ENCODE measurements at regions not wholly inside any gene's neighbourhood (a gene's known extent, or its start where the extent isn't known, plus 50 kb on each side); places are given as distances from the start of the nearest gene placed in this dataset.
"Not testable (repeated sequence)": the region's sequence is repeated elsewhere in the genome, so short reads cannot be mapped to it uniquely, and the experiment has no call there.

DNA sequence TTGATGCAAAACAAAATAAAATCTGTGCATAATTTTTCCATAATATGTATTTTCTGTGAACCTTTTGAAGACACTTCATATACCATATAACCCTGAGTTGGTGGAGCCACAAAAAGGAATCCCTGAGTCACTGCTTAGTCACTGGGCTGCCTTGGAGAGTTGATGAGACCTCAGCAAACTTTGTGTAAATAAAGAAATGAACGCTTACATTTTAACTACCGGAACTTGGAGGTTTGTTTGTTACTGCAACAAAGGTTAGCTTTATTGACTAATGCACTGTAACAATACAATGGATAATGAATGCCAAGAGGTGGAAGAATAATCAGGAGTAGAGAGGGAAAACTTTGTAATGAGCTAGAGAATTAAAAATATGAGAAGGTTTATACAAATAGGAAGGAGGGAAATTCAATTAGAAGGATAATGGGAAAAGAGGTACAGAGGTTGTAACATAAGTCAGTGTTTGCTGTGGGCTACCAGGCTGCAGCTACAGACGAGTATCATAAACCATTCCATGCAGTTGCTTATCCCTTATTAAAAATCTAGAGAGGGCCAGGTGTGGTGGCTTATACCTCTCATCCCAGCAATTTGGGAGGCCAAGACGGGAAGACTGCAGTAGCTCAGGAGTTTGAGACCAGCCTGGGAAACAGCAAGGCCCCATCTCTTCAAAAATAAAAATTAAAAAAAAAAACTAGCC lies 1042.1 kb downstream of the TYW1 start:
- no peak for DNase-seq

DNA sequence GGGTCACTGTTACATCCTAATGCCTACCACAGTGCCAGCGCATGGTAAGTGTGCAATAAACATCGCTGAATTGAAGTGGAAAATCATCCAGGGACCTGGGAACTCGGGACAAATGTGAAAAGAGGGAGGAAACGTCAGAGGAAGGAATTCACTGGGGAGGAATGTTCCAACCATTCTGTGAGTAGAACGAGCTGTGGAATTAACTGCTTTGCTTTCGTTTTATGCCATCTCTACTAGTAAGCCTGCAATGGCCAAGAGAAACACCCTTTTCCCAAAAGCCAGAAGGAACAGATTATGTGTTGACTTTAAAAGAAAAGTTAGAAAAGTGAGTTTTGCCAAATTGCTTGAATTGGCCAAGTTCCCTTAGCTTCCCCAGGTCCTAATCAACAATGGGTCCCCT lies 1044.9 kb downstream of the TYW1 start:
- DNase-seq, result no peak

DNA sequence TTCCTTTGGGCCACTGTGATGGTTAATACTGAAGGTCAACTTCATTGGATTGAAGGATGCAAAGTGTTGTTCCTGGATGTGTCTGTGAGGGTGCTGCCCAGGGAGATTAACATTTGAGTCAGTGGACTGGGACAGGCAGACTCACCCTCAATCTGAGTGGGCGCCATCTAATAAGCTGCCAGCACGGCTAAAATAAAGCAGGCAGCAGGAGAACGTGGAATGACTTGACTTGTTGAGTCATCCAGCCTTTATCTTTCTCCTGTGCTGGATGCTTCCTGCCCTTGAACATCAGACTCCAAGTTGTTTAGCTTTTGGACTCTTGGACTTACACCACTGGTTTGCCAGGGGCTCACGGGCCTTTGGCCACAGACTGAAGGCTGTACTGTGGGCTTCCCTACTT lies 1046.9 kb downstream of the TYW1 start:
- no peak for DNase-seq

DNA sequence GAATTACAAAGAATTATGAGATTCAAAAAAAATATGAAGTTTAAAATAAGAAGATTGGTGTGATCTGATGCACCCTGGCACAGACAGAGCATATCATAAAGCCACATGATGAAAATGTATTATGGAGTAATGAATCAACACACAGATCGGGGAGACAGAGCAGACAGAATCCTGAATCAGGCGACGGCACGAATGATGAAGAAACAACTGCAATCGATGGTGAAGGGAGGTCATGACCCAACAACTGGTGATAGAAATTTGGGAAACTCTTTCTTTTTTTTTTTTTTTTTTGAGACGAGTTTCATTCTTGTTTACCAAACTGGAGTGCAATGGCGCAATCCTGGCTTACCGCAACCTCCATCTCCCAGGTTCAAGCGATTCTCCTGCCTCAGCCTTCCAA lies 1054.0 kb downstream of the TYW1 start:
- no peak for DNase-seq

DNA sequence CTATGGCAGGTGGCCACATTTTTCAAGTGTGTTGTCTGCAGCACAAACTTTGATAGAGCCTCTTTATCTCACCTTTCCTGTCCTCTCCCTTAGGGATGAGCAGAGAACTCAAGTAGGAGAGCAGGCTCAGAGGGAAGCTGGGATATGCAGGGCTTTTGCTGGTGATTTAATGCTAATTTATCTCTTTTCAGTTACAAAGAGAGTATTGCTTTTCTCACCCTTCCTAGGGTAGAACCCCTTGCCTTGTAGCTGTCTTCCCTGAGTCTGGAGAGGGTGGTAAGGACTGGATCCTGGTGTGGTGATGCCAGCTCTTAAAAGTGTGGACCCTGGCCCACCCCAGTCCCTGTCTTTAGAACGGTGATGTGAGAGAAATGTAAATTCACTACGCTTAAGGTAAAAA lies 1061.4 kb downstream of the TYW1 start:
- no peak for DNase-seq

DNA sequence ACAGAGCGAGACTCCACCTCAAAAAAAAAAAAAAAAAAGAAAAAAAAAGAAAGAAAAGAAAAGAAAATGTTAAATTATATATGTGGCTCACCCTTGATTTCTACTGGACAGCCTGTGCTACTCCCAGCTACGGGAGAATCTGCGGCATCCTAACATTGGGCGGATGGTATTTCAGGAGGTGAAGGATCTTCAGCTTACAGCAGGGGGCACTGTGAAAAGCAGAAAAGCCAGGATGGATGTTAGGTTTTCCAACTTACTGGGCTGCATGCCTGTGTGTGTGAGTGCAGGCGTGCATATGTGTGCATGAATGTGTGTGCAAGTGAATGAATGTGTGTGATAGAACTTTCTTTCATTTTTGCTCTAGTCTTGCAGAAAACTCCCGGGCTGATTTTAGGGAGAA lies 1066.5 kb downstream of the TYW1 start:
- DNase-seq, result no peak

DNA sequence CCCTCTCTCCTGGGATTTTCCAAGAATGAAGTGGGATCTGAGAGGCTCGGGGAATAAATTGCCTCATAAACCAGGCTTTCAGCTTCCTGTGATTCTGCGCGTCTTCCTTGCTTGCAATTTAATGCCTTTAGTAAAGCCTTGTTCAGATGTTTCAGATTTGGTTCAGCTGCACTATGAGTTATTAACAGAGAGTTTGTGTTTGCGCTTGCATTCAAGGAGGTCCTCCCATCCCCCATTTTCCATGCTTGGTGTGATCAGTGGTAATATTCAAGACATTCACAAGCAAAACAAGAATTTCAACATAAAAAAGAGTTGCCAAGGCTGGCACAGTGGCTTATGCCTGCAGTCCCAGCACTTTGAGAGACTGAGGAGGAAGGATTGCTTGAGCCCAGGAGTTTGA lies 1068.9 kb downstream of the TYW1 start:
- DNase-seq, result no peak

DNA sequence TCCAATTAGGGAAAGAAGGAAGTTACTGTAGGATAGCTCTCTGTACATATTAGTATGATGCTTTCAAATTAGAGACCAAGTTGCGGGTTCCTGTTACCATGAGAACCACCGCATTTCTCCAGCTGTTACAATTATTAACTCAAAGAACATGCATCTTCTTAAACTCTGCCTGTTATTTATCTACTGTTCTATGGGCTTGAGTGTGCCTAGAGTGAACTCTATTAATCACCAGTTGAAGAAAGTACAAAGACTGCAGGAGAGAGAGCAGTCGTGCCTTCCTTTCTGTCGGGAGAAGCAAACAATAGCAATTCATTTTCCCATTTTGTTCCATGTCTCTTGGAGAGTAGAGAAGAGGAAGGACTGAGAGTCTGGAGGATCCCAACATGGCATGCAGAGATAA lies 1071.2 kb downstream of the TYW1 start:
- no peak for DNase-seq

DNA sequence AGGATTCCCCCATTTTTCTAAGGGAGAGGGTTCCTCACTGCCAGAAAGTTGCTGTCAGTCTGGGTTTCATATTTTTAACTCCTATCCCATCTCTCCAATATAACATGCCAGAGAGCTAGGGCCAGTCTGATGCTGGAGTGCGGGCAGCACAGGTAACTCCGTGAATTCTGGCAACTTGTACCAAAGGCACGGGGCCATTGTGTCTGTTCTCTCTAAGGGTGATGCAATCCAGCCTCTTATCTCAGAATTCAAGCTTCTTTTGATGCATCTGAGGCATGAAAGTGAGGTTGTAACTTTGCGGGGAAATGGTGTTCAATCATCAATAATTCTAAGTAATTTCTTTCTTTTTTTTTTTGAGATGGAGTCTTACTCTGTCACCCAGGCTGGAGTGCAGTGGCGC lies 1074.4 kb downstream of the TYW1 start:
- no peak for DNase-seq

DNA sequence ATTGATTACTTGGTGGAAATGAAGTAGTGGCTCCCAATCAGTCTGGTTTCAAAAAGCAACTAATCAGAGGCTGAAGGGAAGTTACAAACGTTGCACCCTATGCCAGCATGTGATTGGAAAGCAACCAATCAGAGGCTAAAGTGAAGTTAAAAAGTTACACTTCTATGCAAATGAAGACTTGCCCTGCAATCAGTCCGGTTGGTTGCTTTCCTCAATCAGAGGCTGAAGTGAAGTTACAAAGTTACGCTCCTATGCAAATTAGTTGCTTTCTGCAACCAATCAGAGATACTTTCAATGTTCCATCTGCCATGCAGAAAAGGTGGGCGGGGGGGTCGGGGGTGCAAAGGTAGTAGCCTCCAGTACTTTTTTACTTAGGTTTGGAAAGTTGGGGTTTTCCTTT lies 1077.1 kb downstream of the TYW1 start:
- no peak for DNase-seq

DNA sequence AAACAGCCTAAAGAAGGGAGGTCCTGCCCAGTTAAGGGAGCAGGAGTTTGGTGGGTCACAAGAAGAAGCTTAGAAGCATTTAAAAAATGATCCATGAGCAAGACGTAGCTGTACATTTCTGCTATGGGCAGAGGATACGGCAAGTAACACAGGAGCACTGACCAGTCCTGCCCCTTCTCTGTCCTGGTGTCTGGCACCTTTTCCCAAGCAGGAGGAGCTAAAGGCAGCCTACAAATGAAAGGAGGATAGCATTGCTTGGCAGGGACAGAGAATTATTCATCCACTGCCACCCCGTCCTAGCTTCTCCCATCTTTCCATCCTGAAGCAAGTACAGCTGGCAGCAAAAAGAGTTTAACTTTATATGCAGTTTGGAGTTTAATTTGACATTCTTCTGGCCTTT lies 1077.6 kb downstream of the TYW1 start:
- no peak for DNase-seq

DNA sequence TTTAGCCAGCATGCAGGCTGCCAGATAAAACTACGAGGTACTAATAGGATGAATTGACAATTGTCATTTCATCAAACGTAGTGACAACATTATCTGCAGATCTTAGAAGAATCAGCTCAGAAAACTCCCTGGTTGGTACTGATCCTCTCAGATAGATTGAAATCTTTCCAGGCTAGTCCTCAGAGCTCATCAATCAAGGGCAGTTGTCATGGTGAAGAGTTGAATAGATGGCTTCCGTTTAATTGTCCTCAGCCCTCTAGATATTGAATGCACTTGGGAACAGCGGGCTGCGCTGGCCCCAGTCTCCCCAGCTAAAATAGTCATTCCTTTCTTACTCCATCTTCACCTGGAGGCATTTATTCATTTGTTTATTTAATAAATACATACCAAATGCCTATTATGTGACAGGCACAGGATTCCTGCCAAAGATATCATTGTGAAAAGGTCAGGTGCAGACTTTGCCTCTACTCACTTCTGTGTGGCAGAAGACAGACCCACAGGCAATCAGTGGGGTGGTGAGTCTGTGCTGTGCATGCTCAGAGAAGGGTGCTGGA lies 1081.6 kb downstream of the TYW1 start:
- DNase-seq, result no peak

DNA sequence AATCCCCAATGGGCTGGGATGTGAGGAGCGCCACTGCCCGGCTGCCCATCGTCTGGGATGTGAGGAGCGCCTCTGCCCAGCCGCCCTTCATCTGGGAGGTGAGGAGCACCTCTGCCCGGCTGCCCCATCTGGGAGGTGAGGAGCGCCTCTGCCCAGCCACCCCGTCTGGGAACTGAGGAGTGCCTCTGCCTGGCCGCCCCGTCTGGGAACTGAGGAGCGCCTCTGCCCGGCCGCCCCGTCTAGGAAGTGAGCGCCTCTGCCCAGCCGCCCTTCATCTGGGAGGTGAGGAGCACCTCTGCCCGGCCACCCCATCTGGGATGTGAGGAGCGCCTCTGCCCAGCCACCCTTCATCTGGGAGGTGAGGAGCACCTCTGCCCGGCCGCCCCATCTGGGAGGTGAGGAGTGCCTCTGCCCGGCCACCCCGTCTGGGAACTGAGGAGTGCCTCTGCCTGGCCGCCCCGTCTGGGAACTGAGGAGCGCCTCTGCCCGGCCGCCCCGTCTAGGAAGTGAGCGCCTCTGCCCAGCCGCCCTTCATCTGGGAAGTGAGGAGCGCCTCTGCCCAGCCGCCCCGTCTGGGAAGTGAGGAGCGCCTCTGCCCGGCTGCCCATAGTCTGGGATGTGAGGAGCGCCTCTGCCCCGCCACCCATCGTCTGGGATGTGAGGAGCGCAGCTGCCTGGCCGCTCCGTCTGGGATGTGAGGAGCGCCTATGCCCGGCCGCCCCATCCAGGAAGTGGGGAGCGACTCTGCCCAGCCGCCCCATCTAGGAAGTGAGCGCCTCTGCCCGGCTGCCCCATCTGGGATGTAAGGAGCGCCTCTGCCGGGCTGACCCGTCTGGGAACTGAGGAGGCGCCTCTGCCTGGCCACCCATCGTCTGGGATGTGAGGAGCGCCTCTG lies 1085.7 kb downstream of the TYW1 start:
- DNase-seq, result not testable (repeated sequence)

DNA sequence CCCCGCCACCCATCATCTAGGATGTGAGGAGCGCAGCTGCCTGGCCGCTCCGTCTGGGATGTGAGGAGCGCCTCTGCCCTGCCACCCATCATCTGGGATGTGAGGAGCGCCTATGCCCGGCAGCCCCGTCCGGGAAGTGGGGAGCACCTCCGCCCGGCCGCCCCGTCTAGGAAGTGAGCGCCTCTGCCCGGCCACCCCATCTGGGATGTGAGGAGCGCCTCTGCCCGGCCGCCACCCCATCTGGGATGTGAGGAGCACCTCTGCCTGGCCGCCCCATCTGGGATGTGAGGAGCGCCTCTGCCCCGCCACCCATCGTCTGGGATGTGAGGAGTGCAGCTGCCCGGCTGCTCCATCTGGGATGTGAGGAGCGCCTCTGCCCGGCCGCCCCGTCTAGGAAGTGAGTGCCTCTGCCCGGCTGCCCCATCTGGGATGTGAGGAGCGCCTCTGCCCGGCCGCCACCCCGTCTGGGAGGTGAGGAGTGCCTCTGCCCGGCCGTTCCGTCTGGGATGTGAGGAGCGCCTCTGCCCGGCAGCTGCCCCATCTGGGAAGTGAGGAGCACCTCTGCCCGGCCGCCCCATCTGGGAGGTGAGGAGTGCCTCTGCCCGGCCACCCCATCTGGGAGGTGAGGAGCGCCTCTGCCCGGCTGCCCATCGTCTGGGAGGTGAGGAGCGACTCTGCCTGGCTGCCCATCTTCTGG lies 1086.5 kb downstream of the TYW1 start:
- not testable (repeated sequence) for DNase-seq

DNA sequence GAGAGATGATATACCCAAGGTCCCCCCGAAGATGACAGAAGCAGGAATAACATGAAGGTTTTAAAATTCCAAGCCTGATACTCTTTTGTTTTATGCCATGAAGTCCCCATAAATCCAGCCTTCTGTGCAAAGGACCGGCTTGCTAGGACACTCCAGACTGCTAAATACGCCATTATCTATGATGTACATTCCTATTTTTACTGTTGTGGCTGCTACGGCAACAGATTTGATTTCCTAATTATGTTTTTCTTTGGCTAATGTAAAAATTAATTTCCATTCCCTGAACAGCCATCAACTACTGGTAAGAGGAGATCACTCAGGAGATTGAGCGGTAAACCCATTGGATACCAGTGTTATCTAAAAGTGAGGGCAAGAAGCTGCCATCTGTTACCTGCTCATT lies 1090.8 kb downstream of the TYW1 start:
- DNase-seq, result no peak

DNA sequence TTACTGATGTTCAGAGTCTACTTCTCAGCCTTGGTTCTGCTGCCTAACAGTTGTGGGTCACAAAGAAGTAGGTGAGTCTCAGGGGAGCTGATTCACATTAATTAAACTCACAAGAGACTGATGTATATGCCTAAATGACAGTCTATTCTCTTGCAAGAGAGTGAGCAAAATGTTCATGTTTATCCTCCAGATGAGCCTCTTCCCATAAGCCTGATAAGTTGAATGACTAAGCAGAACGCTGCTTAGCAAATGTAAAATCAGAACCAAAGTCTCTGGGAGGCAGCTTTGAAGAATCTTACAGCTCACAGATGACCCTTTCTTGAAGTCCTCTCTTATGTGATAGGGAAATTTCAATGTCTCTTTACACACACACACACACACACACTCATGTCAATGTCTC lies 1092.2 kb downstream of the TYW1 start:
- DNase-seq, result no peak

DNA sequence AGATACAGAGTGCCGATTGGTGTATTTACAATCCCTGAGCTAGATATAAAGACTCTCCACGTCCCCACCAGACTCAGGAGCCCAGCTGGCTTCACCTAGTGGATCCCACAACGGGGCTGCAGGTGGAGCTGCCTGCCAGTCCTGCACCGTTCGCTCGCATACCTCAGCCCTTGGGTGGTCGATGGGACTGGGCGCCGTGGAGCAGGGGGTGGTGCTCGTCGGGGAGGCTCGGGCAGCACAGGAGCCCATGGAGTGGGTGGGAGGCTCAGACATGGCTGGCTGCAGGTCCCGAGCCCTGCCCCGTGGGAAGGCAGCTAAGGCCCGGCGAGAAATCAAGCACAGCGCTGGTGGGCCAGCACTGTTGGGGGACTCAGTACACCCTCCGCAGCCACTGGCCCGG lies 1093.6 kb downstream of the TYW1 start:
- DNase-seq, result not testable (repeated sequence)

DNA sequence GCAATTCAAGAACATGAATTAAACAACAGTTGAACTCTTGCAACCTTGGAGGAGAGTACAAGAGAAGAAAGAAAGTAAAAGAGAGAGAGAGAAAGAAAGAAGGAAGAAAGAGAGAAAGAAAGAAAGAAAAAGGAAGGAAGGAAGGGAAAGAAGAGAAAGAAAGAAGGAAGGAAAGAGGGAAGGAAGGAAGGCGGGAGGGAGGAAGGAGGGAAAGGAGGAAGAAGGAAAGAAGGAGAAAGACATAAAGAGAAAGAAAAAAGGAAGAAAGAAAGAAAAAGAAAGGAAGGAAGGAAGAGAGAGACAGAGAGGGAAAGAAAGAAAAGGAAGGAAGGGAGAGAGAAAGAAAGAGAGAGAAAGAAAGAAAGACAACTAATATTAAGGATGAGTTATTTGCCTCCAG lies 1106.7 kb downstream of the TYW1 start:
- DNase-seq, result no peak

DNA sequence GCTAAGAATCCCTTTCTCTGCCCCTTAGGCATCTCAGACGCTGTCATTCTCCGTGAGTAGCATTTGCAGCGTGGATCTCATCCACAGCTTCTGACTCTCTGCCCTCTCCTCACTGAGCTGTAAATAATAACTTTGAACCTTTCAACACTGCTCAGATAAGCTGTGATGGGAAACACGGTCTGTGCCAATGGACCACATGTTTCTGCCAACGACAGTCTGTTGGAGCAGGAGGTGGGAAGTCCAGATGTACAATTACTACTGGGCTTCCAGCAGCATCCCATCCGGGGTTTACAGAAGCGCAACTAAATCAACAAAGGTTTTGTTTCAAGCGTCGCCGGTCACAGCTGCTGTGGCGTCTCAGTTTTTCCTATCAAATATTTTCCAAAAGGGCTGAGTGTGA lies 1110.6 kb downstream of the TYW1 start:
- DNase-seq, result no peak

DNA sequence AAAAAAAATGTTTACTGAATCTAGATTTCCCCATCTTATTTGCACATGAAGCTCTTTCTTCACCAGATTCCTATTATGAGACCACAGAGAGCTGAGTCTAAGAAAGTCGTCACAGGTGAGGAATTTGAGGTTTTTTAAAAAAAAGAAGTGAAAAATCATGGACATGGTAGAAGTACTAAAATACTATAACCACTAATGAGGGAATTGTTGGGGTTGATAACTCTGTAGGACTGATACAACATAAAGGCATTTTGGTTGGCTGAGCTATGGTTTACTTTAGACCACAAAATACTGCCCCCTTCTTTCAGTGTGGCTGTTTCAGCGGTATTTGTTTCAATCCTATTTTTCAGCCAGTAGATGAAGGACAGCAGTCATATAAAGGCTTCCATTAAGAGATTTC lies 1111.3 kb downstream of the TYW1 start:
- DNase-seq, result no peak

DNA sequence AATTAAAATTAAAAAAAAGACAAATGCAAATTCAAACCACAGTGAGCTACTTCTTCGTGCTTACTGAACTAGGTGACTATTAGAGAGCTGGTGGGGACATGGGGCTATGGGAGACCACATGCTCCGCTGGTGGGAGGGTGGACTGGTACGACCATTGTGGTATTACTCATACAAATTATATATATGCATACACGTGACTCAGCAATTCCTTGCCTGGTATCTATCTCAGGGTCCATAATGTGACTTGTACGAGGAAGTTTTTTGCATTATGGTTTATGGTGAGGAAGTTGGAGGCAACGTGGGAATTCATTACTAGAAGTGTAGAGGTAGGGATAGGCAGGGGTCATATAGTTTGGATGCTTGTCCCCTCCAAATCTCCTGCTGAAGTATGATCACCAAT lies 1112.7 kb downstream of the TYW1 start:
- DNase-seq, result no peak

DNA sequence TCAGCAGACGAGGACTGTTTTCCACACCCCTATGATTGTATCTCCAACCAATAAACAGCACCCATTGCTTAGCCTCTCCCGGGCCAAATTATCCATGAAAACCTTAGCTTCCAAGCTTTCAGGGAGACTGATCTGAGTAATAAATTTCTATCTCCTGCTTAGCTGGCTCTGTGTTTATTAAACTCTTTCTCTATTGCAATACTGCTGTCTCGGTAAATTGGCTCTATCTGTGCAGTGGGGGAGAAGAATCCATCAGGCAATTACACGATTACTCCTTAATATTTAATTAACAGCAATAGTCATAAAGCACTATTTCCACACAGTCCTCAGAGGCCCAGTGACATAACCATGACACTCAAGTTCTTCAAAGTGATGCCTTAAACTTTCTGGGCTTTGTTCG lies 1122.8 kb downstream of the TYW1 start:
- DNase-seq, result no peak

DNA sequence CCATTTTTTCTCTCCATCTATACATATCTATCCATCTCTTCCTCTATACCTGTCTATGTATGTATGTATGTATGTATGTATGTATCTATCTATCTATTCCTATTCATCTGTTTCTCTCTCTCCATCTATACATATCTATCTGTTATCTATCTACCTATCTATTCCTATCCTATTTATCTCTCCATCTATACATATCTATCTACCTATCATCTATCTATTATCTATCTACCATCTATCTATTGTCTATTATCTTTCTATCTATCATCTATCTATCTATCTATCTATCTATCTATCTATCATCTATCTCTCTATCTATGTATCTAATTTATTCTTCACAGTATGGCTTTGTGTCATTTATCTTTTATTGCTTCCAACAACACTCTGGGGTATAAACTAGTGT lies 1124.4 kb downstream of the TYW1 start:
- DNase-seq, result no peak

DNA sequence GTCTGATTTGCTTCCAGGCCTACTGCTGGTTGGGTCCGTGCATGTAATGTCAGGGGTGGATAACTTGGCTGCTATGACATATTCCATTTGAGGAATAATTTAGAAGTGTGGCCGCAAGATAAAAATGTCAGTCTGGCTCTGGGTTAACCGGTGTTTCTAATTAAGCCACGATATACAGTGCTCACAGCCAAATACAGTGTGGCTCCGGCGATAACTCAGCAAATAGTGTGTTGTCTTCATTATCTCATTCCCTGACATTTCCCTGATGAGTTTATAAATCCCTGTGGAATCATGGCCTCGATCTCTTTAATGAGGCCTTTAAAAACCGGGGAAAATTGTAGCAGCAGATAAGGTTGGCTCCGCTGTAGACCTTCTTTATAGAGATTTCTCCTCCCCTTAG lies 1125.0 kb downstream of the TYW1 start:
- no peak for DNase-seq

Measured in CD4-positive, alpha-beta T cell treated with Interleukin-1 beta for 1 hour (primary cell).